ENCODE measurements at regions not wholly inside any gene's neighbourhood (a gene's known extent, or its start where the extent isn't known, plus 50 kb on each side); places are given as distances from the start of the nearest gene placed in this dataset.

DNA sequence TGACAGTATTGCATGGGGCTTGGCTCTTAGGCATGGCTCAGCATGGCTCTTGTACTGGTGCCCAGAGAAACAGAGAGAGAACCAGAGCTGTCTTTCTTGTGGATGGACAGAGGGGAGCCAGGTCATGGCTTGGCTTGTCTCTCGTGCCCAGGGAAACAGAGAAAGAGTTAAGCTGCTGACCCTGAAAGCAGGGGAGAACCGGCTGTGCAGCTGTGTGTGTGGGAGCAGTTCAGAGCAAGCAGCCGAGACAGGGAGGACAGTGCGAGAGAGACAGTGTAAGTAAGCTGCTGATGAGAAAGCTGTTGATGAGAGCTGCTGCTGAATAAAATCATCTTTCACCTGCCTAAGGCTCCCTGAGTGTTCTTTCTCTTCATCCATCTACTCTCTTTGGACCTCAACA is 61.3 kb upstream of the DDHD1 start:
- TF ChIP-seq, protein P1, sequence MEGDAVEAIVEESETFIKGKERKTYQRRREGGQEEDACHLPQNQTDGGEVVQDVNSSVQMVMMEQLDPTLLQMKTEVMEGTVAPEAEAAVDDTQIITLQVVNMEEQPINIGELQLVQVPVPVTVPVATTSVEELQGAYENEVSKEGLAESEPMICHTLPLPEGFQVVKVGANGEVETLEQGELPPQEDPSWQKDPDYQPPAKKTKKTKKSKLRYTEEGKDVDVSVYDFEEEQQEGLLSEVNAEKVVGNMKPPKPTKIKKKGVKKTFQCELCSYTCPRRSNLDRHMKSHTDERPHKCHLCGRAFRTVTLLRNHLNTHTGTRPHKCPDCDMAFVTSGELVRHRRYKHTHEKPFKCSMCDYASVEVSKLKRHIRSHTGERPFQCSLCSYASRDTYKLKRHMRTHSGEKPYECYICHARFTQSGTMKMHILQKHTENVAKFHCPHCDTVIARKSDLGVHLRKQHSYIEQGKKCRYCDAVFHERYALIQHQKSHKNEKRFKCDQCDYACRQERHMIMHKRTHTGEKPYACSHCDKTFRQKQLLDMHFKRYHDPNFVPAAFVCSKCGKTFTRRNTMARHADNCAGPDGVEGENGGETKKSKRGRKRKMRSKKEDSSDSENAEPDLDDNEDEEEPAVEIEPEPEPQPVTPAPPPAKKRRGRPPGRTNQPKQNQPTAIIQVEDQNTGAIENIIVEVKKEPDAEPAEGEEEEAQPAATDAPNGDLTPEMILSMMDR (IDR thresholded peaks at IDR 0.05) = no peak
- TF ChIP-seq POLR2A (IDR thresholded peaks at IDR 0.05) = no peak
